HG03108 (cell line): ENCODE measurements at regions not wholly inside any gene's neighbourhood (a gene's known extent, or its start where the extent isn't known, plus 50 kb on each side); places are given as distances from the start of the nearest gene placed in this dataset.
"Not testable (repeated sequence)": the region's sequence is repeated elsewhere in the genome, so short reads cannot be mapped to it uniquely, and the experiment has no call there.

Experiments used
- ATAC-seq: cut with Tn5 transposase; IDR thresholded peaks from one replicate; pipeline ENCODE4 v1.9.1; 2021; ENCODE audit warnings: moderate library complexity; ENCODE audit not compliant: unreplicated experiment

- ATAC-seq, result no peak
These were observed 56.4 kb downstream of the FOXF2 start for GRCh38 chr6:1445650-1446330.

- ATAC-seq, result no peak
These were observed 60.5 kb downstream of the FOXF2 start for GRCh38 chr6:1449896-1450295.

- ATAC-seq, result no peak
These were observed 63.6 kb downstream of the FOXF2 start for GRCh38 chr6:1453024-1453423.

- ATAC-seq, result not testable (repeated sequence)
These were observed 67.4 kb downstream of the FOXF2 start for GRCh38 chr6:1456816-1457215.

GRCh38 chr6:1461207-1461606 is 71.8 kb downstream of the FOXF2 start:
- no peak for ATAC-seq

- no peak for ATAC-seq
These were observed 72.4 kb downstream of the FOXF2 start for GRCh38 chr6:1461736-1462135.

GRCh38 chr6:1463275-1463674 is 73.9 kb downstream of the FOXF2 start:
- no peak for ATAC-seq

GRCh38 chr6:1463751-1464426 is 74.5 kb downstream of the FOXF2 start:
- ATAC-seq, result no peak

- no peak for ATAC-seq
These were observed 75.5 kb downstream of the FOXF2 start for GRCh38 chr6:1464781-1465370.

GRCh38 chr6:1468126-1468525 is 78.8 kb downstream of the FOXF2 start:
- ATAC-seq, result no peak

GRCh38 chr6:1470040-1470439 is 80.7 kb downstream of the FOXF2 start:
- no peak for ATAC-seq

- no peak for ATAC-seq
These were observed 83.3 kb downstream of the FOXF2 start for GRCh38 chr6:1472643-1473042.

GRCh38 chr6:1473166-1473565 is 83.8 kb downstream of the FOXF2 start:
- ATAC-seq, result no peak

GRCh38 chr6:1473598-1473997 is 84.2 kb downstream of the FOXF2 start:
- ATAC-seq, result no peak

- ATAC-seq, result no peak
These were observed 84.8 kb downstream of the FOXF2 start for GRCh38 chr6:1474205-1474604.

GRCh38 chr6:1475174-1475573 is 85.8 kb downstream of the FOXF2 start:
- no peak for ATAC-seq

- no peak for ATAC-seq
These were observed 88.2 kb downstream of the FOXF2 start for GRCh38 chr6:1477432-1478090.

GRCh38 chr6:1478163-1478826 is 88.9 kb downstream of the FOXF2 start:
- ATAC-seq, result not testable (repeated sequence)

GRCh38 chr6:1479095-1479494 is 89.7 kb downstream of the FOXF2 start:
- ATAC-seq, result no peak

GRCh38 chr6:1479601-1480221 is 90.3 kb downstream of the FOXF2 start:
- ATAC-seq, result no peak

GRCh38 chr6:1481286-1481685 is 91.9 kb downstream of the FOXF2 start:
- no peak for ATAC-seq
